D721Med (cell line): ENCODE measurements at regions not wholly inside any gene's neighbourhood (a gene's known extent, or its start where the extent isn't known, plus 50 kb on each side); places are given as distances from the start of the nearest gene placed in this dataset.

Experiments used
- DNase-seq: peaks from one replicate; pipeline ENCODE4 v3.0.0; 2011; ENCODE audit warnings: low spot score; ENCODE audit not compliant: insufficient read length
- FAIRE-seq: peaks from 2 replicates; lab custom pipeline; 2011; peaks lifted over from hg19 to GRCh38; lab: Jason Lieb, UNC
- TF ChIP-seq, protein P1 (sequence below): IDR thresholded peaks from 2 replicates; pipeline ENCODE4 v1.5.1; 2012; ENCODE audit warnings: mild to moderate bottlenecking, control low read depth; ENCODE audit not compliant: insufficient read depth; ENCODE audit errors: missing control alignments

DNA sequence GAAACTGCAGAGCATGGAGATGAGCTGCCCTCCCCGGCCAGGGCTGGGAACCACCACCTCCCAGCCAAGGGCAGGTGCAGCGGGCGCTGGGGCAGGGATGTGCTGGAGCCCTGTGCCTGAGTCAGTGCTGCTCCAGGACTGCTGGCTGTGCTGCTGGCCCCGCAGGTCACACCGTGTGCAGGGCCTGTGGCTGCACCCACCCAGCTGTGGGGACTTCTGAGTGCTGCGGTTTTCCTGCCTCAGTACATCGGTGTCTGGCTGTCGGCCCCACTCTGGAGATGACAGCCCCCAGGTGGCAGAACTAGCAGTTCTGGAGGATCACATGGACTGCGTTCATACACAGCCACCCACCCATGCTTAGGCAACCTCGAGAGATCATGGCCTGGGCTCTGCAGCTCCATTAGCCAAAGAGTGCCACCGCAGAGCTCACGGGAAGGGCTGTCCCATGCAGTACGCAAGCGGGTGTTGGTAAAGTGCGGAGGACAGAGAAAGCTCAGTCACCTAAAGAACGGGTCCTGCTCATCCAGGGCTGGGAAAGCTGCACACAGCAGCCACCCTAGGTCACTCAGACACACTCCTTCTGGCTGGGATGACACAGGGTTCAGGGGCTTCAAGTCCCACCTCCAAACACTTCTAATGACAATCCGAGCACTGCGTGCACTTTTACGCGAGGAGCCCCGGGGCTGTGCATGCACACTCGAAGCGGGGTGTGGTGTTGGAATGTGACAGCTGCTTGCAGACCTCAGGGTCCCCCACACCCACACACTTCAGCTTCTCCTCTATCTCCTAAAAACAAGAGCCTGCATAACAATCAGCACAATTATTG, 198.1 kb upstream of the PPP2R2D start:
- TF ChIP-seq, protein P1, sequence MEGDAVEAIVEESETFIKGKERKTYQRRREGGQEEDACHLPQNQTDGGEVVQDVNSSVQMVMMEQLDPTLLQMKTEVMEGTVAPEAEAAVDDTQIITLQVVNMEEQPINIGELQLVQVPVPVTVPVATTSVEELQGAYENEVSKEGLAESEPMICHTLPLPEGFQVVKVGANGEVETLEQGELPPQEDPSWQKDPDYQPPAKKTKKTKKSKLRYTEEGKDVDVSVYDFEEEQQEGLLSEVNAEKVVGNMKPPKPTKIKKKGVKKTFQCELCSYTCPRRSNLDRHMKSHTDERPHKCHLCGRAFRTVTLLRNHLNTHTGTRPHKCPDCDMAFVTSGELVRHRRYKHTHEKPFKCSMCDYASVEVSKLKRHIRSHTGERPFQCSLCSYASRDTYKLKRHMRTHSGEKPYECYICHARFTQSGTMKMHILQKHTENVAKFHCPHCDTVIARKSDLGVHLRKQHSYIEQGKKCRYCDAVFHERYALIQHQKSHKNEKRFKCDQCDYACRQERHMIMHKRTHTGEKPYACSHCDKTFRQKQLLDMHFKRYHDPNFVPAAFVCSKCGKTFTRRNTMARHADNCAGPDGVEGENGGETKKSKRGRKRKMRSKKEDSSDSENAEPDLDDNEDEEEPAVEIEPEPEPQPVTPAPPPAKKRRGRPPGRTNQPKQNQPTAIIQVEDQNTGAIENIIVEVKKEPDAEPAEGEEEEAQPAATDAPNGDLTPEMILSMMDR = no peak
- DNase-seq (no peak), FAIRE-seq (no peak)

DNA sequence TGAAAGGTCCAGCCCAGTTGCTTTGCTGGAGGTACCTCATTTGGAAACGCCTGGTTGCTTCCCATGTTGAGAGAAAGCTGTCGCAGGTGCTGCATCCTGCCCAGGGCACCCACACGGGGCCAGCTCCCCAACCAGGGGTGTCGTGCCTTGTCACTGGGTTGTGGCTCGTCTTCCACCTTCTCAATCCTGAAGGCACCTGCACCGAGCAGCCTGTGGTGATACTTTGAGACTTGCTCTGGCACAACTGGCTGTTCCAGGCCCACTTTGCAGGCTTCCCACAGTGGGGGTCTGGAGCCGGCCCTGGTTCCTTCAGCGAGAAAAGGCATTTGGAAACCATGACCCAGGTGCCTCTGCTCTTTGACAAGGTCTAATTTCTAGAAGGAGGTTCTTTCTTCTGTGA, 197.3 kb upstream of the PPP2R2D start:
- DNase-seq (no peak), FAIRE-seq (no peak)
- TF ChIP-seq, protein P1 = no peak

DNA sequence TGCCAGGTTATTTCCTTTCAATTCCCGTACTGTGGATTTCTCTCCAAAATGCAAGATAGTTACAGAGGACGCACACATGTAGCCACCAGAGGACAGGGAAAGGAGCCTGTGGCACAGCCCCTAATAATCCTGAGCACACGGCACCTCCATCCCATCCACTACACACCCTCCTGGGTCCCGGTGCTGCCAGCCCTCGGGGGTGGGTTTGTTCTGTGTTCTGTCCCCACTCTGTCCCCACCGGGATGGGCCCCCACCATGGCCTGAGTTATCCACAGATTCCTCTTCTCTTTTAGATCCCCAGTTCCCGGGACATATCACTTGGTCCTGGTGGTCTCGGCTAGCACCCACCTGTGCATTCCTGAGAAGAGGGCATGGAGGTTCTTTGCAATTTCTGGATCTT, 196.9 kb upstream of the PPP2R2D start:
- DNase-seq = no peak
- TF ChIP-seq, protein P1 = no peak
- no peak for FAIRE-seq

DNA sequence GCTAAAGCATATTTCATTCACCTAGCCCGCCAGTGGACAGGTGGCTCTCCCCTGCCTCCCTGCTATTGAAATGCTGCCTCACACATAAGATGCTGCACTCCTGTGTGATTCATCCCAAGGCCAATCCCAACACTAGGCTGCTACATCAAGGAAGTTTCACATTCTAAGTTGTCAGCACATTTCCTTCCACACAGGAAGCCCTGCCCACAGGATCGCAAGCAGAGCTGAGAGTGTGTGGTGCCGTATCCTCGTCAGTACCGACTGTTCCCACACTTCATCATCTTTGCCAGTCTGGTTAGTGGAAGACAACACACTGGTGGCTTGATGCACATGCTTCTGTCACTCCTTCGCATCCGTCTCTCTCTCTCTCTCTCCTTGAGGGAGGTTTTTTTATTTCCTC, 194.3 kb upstream of the PPP2R2D start:
- TF ChIP-seq, protein P1 = no peak
- DNase-seq (no peak), FAIRE-seq (no peak)

DNA sequence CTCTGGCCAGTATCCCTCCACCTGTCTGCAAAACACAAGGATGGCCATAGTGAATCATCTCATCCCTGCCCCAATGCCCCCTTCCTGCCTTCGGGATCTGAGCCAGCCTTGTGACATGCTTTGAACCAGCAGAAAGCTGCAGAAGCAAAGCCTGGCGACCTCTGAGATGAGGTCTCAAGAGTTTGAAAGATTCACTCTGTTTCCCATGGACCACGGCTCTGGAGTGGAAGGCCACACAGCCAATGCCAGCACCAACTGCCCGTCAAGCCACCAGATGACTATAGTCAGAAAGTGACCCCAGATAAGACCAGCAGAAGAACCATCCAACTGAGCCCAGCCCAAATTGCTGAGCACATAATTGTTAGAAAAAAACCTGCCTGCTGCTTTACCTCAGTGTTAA, 193.9 kb upstream of the PPP2R2D start:
- TF ChIP-seq, protein P1 = no peak
- no peak for FAIRE-seq
- DNase-seq = no peak

DNA sequence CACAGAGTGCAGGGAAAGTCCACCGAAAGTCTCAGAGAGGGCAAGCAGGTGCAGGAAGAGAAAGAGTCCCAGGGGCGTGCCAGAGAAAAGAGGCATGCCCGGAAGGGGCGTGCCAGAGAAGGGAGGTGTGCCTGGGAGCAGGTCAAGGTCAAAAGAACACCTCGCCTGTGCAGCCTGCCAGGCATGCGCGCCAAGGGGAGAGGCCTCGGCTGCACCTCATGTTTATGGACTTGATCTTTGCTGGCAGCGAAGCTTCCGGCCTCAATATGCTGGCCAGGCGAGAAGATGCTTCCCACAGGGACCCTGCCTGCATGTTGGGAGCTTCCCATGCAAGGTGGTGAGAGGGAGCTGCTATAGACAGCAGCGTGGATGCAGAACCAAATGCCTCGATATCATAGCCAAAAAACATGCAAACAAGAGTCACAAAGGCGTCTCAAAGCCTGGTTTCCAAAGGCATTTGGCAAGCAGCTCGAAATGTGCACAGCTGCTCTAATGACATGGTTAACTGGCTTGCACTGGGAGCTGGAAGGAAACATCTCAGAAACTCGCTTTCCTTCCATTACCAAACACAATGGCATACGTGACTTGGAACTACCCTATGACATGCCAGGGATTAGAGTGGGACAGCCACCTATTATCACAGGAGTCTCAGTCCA, 192.5 kb upstream of the PPP2R2D start:
- FAIRE-seq (no peak), DNase-seq (no peak)
- TF ChIP-seq, protein P1 = no peak

DNA sequence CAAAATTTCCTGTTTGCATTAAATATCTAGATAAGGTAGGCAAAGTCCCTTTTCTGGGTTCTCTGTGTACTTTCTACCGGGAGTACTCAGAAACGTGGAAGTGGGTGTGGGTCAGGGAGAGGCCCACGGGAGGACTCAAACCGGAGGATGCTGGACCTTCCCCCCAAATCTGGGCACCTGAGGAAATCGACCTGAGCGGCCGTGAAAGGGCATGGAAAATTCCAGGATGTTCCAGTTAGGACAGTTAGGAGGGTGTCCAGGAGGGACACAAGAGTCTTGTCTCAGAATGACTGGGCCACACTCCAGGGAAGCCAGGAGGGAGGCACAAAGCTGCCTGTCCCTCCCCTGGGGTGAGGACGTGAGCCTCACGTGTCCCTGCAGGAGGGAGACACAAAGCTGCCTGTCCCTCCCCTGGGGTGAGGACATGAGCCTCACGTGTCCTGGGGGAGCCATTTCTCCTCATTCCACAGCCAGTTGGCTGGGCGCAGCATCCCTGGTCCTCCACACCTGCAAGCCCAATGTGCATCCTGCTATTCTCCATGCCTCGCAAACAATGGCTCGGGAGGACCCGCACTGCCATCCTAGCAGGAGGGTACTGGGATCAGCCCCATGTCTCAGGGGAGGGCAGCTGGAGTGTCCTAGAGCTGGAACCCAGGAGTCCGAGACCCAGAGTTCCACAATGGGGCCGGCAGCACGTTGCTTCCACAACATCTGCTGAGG, 190.5 kb upstream of the PPP2R2D start:
- DNase-seq (no peak), FAIRE-seq (no peak)
- TF ChIP-seq, protein P1 = no peak
